ENCODE measurements at regions not wholly inside any gene's neighbourhood (a gene's known extent, or its start where the extent isn't known, plus 50 kb on each side); places are given as distances from the start of the nearest gene placed in this dataset.

DNA sequence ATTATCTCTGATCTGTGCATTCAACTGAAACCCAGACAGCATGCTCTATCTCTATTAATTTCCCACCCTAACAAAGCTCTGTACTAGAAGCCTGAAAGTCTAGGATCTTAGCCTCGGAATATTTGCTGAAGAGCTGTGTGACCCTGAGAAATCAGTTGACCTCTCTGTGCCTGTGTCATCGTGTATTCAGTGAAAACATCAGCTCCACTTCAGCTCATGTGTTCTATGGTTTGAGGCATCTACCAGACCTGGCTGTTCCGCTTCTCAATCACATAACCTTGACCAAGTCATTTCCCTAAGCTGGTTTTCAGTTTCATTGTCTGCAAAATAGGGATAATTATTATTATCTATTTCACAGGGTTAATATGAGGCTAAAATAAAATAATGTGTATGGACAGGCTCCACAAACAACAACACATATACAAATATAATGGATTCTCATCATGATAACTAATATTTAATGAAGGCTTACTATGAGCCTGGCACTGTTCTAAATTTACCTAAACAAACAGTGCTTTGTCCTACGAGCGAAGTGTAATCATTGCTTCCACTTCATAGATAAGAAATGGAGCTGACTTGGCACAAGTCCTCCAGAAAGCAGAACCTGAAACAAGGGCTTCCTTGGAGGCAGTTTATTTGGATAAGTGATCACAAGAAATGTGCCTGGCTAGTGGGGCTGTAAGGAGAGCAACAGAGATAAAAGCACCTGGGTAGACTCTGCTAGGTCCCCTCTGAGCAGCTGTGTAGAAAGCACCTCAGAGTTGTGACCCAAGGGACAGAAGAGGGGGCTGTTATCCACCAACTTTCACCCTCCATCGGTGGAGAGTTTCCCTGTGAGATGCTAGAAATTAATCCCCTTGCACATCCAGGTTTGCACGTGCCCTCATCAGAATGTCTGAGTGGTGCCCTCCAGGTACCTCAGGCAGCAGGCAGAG, 356.9 kb downstream of the RAB28 start:
- DNase-seq = peak; percentile 49 to 59

DNA sequence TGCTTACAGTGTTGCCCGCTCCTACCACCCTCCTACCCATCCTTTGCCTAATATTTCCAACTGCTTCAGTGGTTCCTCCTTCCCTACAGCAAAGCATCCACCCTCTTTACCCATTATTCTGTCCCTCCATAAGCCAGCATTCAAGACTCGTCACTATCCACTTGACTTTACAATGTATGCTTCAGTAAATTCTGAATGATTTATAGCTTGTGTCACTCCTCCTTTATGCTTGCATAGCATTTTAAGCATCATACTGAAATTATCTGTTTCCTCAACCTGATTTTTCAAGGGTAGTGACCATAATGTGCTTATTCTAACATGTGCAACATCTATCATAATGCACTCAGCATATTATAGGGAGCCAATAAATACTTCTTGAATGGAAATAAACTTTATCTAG, 365.5 kb downstream of the RAB28 start:
- no peak for DNase-seq

DNA sequence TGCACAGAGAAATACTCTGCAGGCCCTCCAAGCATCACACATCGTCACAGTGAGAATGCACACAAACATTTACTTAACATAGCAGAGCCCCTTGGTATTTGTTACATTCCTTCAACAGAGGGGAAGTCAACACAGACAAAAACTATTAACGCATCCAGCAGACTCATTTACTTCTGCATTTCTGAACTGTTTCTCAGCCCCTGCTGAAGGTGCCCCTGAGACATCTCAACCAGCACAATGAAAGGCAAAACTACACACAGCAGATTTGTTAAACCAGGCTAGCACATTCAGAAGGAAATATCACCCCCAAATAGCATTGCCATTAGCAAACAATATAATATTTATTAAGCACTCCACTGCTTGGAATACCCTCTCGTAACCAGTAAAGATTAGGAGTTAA, 367.0 kb downstream of the RAB28 start:
- no peak for DNase-seq

DNA sequence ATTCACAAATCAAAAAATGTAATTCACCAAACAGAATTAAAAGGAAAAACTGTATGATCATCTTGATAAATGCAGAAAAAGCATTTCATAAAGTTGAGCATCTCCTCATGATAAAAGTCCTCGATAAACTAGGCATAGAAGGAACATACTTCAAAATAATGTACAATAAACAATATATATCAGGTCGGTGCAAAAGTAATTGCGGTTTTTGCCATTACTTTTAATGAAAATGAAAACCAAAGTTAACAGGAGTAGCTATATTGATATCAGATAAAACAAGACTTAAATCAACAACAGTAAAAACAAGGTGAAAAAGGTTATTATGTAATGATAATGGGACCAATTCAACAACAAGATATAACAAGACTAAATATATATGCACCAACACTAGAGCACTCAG, 372.1 kb downstream of the RAB28 start:
- no peak for DNase-seq

DNA sequence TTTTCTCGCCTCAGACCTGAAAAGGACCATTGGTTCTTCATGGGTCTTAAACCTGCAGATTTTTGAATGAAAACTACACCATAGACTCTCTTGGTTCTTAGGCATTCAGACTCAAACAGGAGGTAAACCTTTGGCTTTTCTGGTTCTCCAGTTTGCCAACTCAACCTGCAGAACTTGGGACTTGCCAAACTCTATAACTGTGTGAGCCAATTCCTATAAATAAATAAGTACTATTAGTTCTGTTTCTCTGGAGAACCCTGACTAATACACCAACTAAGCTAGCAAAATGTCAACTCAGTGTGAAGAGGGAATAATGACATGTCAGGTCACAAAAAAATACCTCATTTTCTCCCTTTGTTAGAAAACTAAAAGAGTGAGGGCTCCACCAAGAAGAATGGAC, 374.6 kb downstream of the RAB28 start:
- no peak for DNase-seq

DNA sequence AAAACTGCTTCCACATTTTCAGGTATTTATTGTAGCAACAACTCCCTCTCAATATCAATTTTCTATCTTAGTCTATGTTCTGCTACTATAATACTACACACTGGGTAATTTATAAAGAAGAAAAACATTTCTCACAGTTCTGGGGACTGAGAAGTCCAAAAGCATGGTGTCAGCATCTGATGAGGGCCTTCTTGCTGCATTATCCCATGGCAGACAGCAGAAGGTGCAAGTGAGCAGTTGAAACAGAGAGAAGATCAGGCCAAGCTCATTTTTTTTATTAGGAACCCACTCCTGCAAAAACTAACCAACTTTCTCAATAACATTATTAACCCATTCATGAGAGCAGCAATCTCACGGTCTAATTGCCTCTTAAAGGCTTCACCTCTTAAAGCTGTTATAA, 376.0 kb downstream of the RAB28 start:
- DNase-seq = no peak

DNA sequence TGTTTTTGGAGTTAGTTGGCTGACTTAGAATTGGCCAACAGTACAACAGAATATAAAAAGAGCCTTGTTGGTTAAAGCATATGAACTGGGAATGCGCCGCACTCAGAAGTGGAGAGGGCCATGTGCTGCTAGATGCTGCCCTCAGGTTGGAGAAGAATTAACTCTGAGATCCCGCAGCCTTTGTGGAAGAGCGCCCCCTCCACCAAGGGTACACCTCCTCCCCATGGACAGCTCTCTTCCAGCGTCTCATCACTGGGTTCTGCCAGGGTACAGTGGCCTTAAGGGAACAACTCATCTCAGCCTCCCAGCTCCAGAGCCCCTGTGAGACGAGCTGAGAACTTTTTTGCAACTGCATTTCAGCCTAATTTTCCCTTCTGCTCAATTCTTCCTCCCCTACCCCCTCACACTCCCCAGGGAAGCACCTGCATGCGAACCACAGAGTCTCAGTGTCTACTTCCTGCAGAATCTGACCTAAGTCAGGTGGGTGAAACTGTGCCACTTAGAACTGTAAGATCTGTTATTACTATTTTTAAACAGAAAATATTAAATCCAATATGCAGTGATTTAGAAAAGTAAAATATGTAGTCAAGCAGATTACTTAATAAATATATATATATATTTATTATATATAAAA, 380.6 kb downstream of the RAB28 start:
- no peak for DNase-seq

DNA sequence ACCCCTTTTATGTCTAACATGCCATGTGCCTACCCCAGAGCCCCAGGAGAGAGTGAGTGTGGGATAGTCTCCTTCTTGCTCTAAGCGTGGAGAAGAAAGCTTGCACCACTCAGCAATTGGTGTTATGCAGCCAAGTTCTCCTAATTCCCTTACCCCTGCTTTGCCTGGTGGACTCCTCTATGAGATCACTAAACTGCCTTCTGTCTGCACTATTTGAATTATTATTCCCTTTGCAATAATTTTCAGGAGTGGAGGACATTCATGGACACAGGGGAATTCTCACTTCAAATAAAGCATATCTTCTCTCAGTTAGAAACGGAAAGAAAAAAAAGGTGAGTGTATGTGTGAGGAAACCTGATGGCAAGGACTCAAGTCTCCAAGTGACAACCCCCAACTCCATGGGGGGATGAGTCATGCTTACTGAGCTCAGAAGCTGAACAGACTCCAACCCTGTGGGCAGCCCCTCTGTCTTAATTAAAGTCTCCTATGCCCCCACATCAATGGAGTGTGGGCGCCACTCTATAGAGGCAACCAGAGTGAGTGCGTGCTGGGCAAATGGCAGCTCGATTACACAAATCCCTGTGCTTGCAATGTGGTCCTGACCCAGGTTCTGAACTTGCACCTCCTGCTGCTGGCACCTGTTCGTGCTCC, 381.9 kb downstream of the RAB28 start:
- DNase-seq = no peak

DNA sequence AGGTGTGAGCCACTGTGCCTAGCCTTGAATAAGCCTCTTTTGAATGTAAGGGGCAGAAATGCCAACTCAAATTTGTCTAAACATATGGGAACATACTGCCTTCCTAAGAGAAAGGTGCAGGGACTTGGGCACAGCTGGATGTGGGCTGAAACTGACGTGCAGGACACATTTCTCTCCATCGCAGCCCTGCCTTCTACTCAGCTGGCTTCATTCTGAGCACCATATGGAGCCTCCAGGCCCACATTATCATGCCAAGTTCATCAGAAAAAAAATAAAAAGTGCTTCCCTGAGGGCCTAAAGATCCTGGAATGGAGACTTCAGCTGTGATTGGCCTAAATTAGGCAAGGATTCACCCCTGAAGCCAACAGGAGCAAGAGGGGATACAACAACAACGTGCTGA, 386.2 kb downstream of the RAB28 start:
- no peak for DNase-seq

DNA sequence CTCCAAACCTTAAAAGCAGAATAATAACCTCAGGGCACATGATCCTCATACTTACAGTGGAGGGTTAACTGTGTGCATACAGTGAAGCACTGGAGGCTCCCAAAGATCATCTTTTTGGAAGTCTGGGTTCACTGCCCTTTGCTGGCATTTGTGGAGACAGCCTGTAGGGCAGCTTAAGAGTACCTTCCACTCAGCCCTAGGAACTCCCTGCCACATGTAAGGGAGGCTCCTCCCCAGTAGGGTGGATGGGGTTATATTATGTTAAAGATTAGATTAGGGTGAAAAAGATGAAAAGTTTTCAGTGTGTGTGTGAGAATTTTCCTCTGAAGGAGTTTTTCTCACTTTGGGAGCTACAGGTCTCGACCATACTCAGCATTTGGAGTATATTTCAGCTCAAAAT, 388.4 kb downstream of the RAB28 start:
- DNase-seq = no peak

DNA sequence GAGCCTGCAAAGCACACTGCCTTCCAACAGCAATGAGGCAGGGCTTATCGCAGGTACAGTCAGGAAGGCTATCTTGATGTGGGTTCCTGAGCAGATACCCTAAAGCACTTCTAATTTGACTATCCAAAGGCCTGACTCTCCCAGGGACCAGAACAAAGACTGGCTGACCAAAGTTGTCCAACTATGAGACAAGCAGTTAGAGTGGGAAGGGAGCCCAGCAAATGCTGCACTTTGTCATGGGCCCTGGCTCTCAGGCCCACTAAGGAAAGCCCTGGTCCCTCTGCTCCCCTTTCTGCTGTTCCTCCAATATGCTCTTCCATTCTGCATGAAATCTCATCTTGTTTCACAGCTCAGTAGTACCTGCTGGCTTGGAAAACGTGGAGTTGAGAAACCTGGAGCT, 391.0 kb downstream of the RAB28 start:
- DNase-seq = peak in 1 of 2 experiments; percentile 11

DNA sequence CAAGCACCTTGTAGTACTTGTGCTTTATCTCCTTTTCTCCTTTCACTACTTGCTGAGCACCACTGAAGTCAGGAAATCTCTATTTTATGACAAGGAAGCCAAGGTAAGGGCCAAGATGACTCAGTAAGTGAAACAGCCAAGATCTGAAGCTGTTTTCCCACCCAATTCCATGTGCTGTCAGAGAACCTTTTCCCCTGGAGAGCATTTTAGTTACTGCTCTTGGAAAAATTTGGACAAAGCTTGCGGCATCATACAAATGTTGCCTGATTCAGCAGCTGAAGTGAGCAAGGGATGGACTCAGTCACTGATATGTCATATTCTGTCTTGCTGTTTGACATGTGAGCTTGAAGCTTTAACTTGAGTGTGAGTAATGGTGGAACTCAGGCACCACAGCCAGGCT, 391.4 kb downstream of the RAB28 start:
- DNase-seq = no peak

DNA sequence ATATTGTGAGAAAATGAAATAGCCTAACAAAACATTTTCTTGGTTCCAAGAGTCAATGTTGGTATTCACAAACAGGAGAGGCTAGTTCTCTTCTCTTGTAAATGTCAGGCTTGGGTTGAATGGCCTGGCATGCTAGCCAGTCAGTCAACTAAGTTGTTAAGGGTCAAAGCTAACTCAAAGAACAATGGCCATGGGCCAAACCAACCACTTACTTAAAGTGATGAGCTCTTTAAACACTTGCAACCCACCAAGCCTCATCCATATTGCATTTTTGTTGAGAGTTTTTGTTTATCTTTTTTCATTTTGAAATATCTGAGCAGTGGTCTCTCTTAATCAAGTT, 394.5 kb downstream of the RAB28 start:
- DNase-seq = no peak

DNA sequence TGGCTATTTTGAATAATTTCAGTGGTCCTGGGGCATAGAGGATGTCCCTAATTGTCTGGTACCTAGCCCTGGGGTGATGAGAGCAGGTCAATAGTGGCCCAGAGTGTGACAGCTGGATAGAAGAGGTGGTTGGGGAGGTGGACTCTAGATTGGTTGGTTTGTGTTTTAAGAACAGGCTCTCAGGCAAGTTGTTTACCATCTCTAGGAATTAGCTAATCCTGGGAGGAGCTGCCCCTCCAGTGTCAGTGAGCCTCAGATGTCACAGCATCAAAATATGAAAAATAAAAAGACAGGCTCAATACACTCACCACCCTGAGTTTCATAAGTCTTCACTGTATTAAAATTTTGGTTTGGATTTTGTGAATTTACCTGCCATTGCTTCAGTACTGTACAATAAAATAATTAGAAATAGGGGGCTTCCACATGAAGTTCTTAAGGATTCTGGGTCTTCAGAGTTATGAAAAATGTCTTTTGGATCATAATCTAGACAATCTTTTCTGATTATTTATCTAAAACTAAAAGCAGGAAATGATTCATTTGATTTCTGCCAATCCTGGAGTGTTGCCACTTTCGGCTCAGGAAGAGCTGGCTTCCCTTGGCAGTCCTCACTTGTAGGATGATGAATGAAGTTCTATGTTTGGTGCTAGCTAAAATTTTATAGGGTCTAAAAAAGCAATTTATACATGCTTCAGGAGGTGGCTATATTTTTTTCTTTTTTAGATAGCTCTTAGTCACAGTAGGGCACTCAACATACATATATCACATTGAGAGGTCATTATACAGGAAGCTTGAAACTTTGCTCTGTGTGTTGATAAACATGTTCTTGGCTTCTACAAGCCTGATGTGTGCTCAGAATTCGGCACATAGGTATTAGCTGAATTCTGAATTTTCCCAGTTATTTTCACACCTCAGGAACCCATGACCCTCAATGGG, 395.1 kb downstream of the RAB28 start:
- no peak for DNase-seq

DNA sequence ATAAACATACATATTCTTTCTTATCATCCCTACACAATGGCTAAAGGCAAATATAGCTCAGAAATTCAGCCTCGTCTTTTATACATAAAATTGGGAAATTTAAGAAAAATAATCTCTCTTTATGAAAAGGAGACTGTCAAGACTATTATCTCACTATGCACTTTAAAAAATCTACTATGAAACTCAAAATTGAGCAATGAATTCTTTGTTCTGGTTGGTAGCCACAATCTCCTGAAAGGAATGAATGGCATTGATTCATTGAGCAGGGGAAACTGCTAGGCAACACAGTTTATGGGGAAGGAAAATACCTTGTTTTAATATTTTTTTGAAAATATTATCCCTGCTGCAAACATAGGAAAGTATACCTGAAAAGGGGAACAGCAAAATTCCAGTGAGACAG, 397.1 kb downstream of the RAB28 start:
- DNase-seq = no peak

DNA sequence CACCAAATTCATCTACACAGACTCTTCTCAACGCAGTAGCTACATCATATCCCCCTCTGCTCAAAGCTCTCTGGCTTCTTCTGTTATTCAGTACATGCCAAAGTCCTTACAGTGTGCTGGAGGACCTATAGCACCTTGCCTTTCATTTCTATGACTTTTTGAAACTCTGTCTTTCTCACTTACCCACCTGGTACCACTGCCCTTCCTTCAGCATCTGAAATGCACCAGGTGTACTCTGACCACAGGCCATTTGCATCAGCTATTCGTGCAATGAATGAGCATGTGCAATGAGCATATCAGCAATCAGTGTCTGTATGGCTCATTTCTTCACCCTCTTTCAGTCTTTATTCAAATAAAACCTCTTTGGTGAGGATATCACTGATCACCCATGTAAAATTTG, 399.9 kb downstream of the RAB28 start:
- no peak for DNase-seq

DNA sequence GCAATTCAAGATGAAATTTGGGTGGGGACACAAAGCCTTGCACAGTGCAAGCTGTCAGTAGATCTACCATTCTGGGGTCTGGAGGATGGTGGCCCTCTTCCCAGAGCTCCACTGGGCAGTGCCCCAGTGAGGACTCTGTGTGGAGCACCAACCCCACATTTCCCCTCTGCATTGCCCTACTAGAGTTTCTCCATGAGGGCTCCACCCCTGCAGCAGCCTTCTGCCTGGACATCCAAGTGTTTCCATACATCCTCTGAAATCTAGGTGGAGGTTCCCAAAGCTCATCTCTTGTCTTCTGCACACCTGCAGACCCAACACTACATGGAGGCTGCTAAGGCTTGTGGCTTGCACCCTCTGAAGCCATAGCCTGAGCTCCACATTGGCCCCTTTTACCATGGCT, 402.3 kb downstream of the RAB28 start:
- no peak for DNase-seq

DNA sequence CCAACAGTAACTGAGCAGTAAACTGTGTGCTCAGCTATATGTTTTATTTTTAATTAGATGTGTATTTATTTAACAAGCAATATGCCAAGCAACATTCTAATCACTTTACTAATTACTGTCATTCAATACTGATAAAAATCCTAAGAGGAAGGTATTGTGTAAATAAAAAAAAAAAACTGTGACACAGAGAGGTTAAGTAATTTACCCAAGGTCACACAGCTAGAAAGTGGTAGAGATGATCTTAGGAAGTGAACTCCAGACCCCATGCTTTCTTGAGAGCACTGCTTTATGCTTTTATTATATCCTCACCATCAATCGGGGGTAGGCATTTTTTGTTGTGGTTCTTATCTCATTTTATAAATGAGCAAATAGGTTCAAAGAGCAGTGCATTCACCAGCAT, 417.1 kb downstream of the RAB28 start:
- no peak for DNase-seq

DNA sequence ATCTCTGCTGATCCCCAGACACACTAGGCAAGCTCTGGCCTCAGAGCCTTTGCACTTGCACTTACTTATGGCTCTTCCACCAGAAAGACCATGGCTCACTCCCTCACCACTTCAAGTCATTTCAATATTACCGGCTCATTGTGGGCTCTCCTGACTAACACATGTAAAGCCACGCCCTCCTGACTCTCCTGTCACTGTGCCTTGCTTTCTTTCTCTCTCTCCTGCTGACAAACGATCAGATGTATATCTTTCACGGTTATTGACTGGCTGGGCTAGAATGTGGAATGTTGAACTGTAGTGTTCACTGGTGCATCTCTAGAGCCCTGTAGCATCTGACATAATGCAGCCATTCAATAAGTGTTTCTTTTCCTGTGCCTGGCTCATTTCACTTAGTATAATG, 425.1 kb downstream of the RAB28 start:
- peak in 1 of 2 experiments; percentile 50 for DNase-seq

DNA sequence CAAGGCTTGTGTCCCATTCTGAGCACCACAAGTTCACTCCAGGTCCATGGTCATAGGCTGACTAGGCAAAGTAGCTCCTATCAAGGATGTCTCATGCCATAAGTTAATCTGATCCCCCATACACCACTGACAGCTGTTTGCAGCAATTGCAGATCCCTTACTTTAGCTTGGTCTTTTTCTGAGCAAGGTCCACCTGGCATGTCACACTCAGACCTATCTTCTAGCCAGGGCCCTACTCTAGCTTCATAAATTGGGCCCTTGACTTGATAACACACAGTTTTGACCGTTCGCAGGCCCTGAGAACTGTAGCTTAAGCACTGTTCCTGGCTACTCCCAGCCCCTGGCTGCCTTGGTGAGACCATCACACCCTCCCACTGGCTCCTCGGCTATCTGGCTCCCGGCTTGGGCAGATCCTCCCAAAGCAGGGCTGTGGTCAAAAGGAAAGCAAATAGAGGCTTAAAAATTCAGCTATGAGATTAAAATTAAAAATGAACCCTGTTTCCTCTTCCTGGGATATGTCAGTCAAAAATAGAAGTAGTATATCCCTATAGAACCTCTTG, 427.4 kb downstream of the RAB28 start:
- DNase-seq = no peak

DNA sequence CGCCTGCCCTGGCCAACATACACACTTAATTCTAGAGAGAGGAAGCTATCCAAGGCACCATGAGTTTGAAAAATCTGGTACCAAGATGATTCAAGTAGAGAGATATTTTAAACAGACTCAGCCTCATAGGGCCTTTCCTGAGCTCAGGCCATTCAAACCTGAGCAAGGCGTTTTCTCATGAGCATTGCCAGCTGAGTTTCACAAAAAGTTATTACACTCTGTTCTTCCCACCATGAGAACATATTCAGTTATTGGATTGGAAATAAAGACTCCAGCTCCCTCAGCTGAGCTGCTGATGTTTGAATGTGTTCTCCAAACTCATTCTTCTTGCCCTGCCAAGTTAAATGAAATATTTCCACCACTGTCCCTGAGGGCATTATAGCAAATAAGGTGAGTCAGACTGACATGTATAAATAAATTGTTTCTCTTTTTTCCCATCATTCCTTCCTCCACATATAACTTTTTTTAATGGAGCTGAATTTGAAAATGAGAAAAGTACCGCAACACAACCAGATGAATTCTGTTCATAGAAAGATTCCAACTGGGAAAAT, 429.6 kb downstream of the RAB28 start:
- no peak for DNase-seq

DNA sequence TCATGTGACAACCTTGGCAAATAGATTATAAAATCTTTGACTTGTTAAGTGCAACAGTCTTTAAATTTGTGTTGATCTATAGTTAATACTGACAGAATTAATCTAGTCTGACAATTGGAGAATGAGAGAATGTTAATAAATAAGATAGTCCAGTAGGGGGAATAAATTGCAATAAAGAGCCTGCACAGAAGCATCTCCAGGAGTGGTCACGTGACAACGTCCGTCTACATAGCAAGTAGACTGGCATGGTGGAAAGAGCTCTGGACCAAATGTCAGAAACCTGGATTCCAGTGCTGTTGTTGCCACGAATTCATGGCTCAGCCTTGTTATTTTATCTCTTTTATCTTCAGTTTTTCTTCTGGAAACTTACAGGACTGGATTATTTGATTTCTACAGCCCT, 436.5 kb downstream of the RAB28 start:
- DNase-seq = no peak

All from NCI-H526 (cell line).